OCI-LY3 (cell line): ENCODE measurements at regions not wholly inside any gene's neighbourhood (a gene's known extent, or its start where the extent isn't known, plus 50 kb on each side); places are given as distances from the start of the nearest gene placed in this dataset.

Experiments
- H2AFZ ChIP-seq: fragments of 200-600, 300-600 bp; shearing (Covaris generic); 2 replicates; pipeline ENCODE4 v1.6.0; 2014; ENCODE audit warnings: antibody characterized with exemption, low read depth, low read length
- H3K27ac ChIP-seq: fragments of 200-600, 300-600 bp; sonication (generic); 2 replicates; pipeline ENCODE4 v1.5.1; 2014; ENCODE audit warnings: mild to moderate bottlenecking, low read length, moderate library complexity, mixed read lengths
- H3K27me3 ChIP-seq: fragments of 200-600, 300-600 bp; sonication (generic); 2 replicates; pipeline ENCODE4 v1.6.1; 2014; ENCODE audit warnings: low read depth, low read length, mixed read lengths
- H3K36me3 ChIP-seq: fragments of 200-600, 300-600 bp; sonication (generic); replicated peaks from 2 replicates; pipeline ENCODE3; 2014; ENCODE audit warnings: low read depth, low read length, mixed read lengths
- H3K4me1 ChIP-seq: fragments of 300-600, 200-600 bp; sonication (generic); 2 replicates; pipeline ENCODE4 v1.6.1; 2014; ENCODE audit warnings: low read length, mixed read lengths
- H3K4me2 ChIP-seq: fragments of 200-600, 300-600 bp; sonication (generic); 2 replicates; pipeline ENCODE4 v1.6.1; 2014; ENCODE audit warnings: low read length, mixed read lengths
- H3K4me3 ChIP-seq: fragments of 300-600, 200-600 bp; sonication (generic); 2 replicates; pipeline ENCODE4 v1.5.1; 2014; ENCODE audit warnings: antibody characterized with exemption, mild to moderate bottlenecking, low read length, moderate library complexity
- H3K79me2 ChIP-seq: fragments of 300-600, 200-600 bp; shearing (Covaris generic); 2 replicates; pipeline ENCODE4 v1.6.1; 2014; ENCODE audit warnings: mild to moderate bottlenecking, low read length, mixed read lengths
- H3K9ac ChIP-seq: fragments of 300-600, 200-600 bp; shearing (Covaris generic); 2 replicates; pipeline ENCODE4 v1.6.0; 2014; ENCODE audit warnings: mild to moderate bottlenecking, low read length, moderate library complexity
- H3K9me3 ChIP-seq: fragments of 200-600, 300-600 bp; shearing (Covaris generic); 2 replicates; pipeline ENCODE4 v1.6.1; 2014; ENCODE audit warnings: low read length, mixed read lengths; ENCODE audit not compliant: insufficient read depth
- H4K20me1 ChIP-seq: fragments of 200-600, 300-600 bp; sonication (generic); 2 replicates; pipeline ENCODE4 v1.6.1; 2016; ENCODE audit warnings: low read length, mixed read lengths; ENCODE audit not compliant: insufficient read depth
- CTCF ChIP-seq: fragments of 200-600, 300-600 bp; sonication (generic); IDR thresholded peaks from 2 replicates; pipeline ENCODE4 v1.5.1; 2014; ENCODE audit warnings: antibody characterized with exemption, low read length, low read depth
- EZH2phosphoT487 ChIP-seq: fragments of 200-600 bp; shearing (Covaris generic); IDR thresholded peaks from 2 replicates; pipeline ENCODE4 v1.6.1; 2018; ENCODE audit warnings: antibody characterized with exemption, mixed run types, low read depth

GRCh38 chrX:15072880-15073279 lies 197.0 kb downstream of the ASB9 start:
- Histone ChIP-seq H3K9me3 (no peaks in the 10 kb centered on the region), H2AFZ (no peak overlapping the region), H3K4me2 (peak overlapping the region; percentile 51), H3K79me2 (no peaks in the 10 kb centered on the region), H3K36me3 (no peaks in the 10 kb centered on the region), H3K27ac (no peak overlapping the region), H4K20me1 (no peaks in the 10 kb centered on the region), H3K9ac (no peak overlapping the region), H3K4me1 (peaks cover 20% of the 10 kb centered on the region), H3K27me3 (no peaks in the 10 kb centered on the region), H3K4me3 (no peak overlapping the region)
- TF ChIP-seq EZH2phosphoT487 (no peak), CTCF (no peak)

- H3K9me3 ChIP-seq = no peaks in the 10 kb centered on the region
- H3K27ac ChIP-seq = no peak overlapping the region
- peak overlapping the region; percentile 51; the same call in 1 of the 2 replicates for H3K4me2 ChIP-seq
- no peak overlapping the region for H3K9ac ChIP-seq
- no peaks in the 10 kb centered on the region for H3K27me3 ChIP-seq
- no peaks in the 10 kb centered on the region for H3K79me2 ChIP-seq
- TF ChIP-seq CTCF = no peak
- TF ChIP-seq EZH2phosphoT487 = no peak
- peaks cover 20% of the 10 kb centered on the region for H3K4me1 ChIP-seq
- H3K4me3 ChIP-seq = no peak overlapping the region
- H3K36me3 ChIP-seq = no peaks in the 10 kb centered on the region
- H2AFZ ChIP-seq = no peak overlapping the region
- no peaks in the 10 kb centered on the region for H4K20me1 ChIP-seq
Measured at GRCh38 chrX:15072259-15072658, 197.6 kb downstream of the ASB9 start.

- no peak overlapping the region for H3K4me2 ChIP-seq
- no peaks in the 10 kb centered on the region for H3K4me1 ChIP-seq
- peaks cover 6% of the 10 kb centered on the region for H3K9me3 ChIP-seq
- TF ChIP-seq EZH2phosphoT487 (no peak), CTCF (no peak)
- H3K27me3 ChIP-seq = no peaks in the 10 kb centered on the region
- H2AFZ ChIP-seq = no peak overlapping the region
- no peak overlapping the region for H3K4me3 ChIP-seq
- H3K9ac ChIP-seq = no peak overlapping the region
- H3K36me3 ChIP-seq = no peaks in the 10 kb centered on the region
- no peaks in the 10 kb centered on the region for H3K79me2 ChIP-seq
- no peak overlapping the region for H3K27ac ChIP-seq
- no peaks in the 10 kb centered on the region for H4K20me1 ChIP-seq
Measured at GRCh38 chrX:15059474-15059873, 186.3 kb downstream of the MOSPD2 start.

- Histone ChIP-seq H3K4me3 (no peak overlapping the region), H3K4me2 (no peak overlapping the region), H3K79me2 (no peaks in the 10 kb centered on the region), H2AFZ (no peak overlapping the region), H3K9ac (no peak overlapping the region), H3K4me1 (no peaks in the 10 kb centered on the region), H4K20me1 (no peaks in the 10 kb centered on the region), H3K27me3 (no peaks in the 10 kb centered on the region), H3K27ac (no peak overlapping the region), H3K9me3 (peaks cover 6% of the 10 kb centered on the region), H3K36me3 (no peaks in the 10 kb centered on the region)
- TF ChIP-seq EZH2phosphoT487 (no peak), CTCF (no peak)
Measured at GRCh38 chrX:15056044-15056443, 182.8 kb downstream of the MOSPD2 start.
